ENCODE measurements at regions not wholly inside any gene's neighbourhood (a gene's known extent, or its start where the extent isn't known, plus 50 kb on each side); places are given as distances from the start of the nearest gene placed in this dataset.

DNA sequence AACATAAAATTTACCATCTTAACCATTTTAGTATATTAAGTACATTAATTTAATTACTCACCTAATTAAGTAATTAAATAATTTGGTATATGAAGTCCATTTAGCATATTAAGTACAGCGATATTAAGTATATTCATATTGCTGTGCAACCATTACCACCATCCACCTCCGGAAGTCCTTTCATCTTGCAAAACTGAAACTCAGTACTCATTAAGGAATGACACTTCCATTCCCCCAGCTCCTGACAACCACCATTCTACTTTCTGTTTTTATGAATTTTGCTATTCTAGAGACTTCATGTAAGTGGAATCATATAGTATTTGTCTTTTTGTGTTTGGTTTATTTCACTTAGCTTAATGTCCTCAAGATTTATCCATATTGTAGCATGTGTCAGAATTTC is 61.1 kb upstream of the GTSF1L start:
- ATAC-seq (ENCODE audit: low read depth) (no peak), DNase-seq (no peak)
- Histone ChIP-seq H3K14ac (replicated peaks; ENCODE audit: low read depth, low read length) (no peak overlapping the region), H2BK5ac (ENCODE audit: low read depth, low read length, poor library complexity, severe bottlenecking) (no peak overlapping the region), H3K4ac (ENCODE audit: low read depth, low read length) (no peak overlapping the region), H3K9ac (ENCODE audit: low read depth, low read length) (no peak overlapping the region), H3K9me1 (ENCODE audit: insufficient read depth, low read length) (0 out of 2 replicates have a peak, but pooled peaks cover 1% of the 10 kb centered on the region), H3K23ac (ENCODE audit: low read depth, low read length) (no peak overlapping the region), H2AK9ac (replicated peaks; ENCODE audit: low read depth, low read length, poor library complexity) (no peak overlapping the region), H4K5ac (ENCODE audit: low read depth, low read length) (no peak overlapping the region), H3K27me3 (ENCODE audit: control insufficient read depth, insufficient read depth, low read length) (no peaks in the 10 kb centered on the region), H3K79me1 (ENCODE audit: low read depth in 1 of 2, low read length in 2 of 2) (no peaks in the 10 kb centered on the region), H2AK5ac (ENCODE audit: low read depth, low read length) (no peak overlapping the region), H3K4me2 (ENCODE audit: low read depth, low read length) (no peak overlapping the region), H3K18ac (ENCODE audit: low read depth, low read length) (no peak overlapping the region), H3K56ac (ENCODE audit: extremely low read depth, insufficient read depth, low read length) (no peak overlapping the region), H4K20me1 (ENCODE audit: insufficient read depth, low read length) (no peaks in the 10 kb centered on the region), H3K4me3 (ENCODE audit: insufficient read depth, low read depth, low read length) (no peak overlapping the region), H3K9me3 (ENCODE audit: control insufficient read depth, insufficient read depth, low read length) (peaks cover 8% of the 10 kb centered on the region; the same call in 1 of the 2 replicates), H4K91ac (ENCODE audit: insufficient read depth, low read depth, low read length) (no peak overlapping the region), H3K4me1 (ENCODE audit: control insufficient read depth, insufficient read depth, low read length) (no peaks in the 10 kb centered on the region; the same call in 1 of the 2 replicates), H3K27ac (ENCODE audit: insufficient read depth, low read length) (no peak overlapping the region), H2AFZ (replicated peaks; ENCODE audit: low read length, poor library complexity) (no peak overlapping the region), H4K8ac (ENCODE audit: low read depth in 2 of 2, low read length in 2 of 2) (no peak overlapping the region), H3K36me3 (ENCODE audit: control insufficient read depth, insufficient read depth, low read length) (no peaks in the 10 kb centered on the region), H2BK20ac (ENCODE audit: low read depth, low read length) (no peak overlapping the region), H2BK120ac (ENCODE audit: low read depth, low read length) (no peak overlapping the region), H2BK15ac (ENCODE audit: low read depth, low read length) (no peak overlapping the region)
- no peak for TF ChIP-seq POLR2A (IDR thresholded peaks at IDR 0.05; ENCODE audit: low read depth, low read length)
- TF ChIP-seq CHD1 (IDR thresholded peaks at IDR 0.05; ENCODE audit: low read depth, low read length): no peak
- TF ChIP-seq, protein P1, sequence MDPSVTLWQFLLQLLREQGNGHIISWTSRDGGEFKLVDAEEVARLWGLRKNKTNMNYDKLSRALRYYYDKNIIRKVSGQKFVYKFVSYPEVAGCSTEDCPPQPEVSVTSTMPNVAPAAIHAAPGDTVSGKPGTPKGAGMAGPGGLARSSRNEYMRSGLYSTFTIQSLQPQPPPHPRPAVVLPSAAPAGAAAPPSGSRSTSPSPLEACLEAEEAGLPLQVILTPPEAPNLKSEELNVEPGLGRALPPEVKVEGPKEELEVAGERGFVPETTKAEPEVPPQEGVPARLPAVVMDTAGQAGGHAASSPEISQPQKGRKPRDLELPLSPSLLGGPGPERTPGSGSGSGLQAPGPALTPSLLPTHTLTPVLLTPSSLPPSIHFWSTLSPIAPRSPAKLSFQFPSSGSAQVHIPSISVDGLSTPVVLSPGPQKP (IDR thresholded peaks at IDR 0.05; ENCODE audit: borderline replicate concordance, low read depth, low read length): no peak
- no peak for TF ChIP-seq MAZ (IDR thresholded peaks at IDR 0.05; ENCODE audit: borderline replicate concordance, low read depth, low read length)
- TF ChIP-seq RCOR1 (IDR thresholded peaks at IDR 0.05; ENCODE audit: insufficient replicate concordance, low read length): no peak
- no peak for TF ChIP-seq CEBPB (IDR thresholded peaks at IDR 0.05; ENCODE audit: low read depth, low read length)
- TF ChIP-seq MXI1 (IDR thresholded peaks at IDR 0.05; ENCODE audit: borderline replicate concordance, low read depth, low read length): no peak
- no peak for TF ChIP-seq FOS (IDR thresholded peaks at IDR 0.05; ENCODE audit: low read depth, low read length)
- TF ChIP-seq, protein P2, sequence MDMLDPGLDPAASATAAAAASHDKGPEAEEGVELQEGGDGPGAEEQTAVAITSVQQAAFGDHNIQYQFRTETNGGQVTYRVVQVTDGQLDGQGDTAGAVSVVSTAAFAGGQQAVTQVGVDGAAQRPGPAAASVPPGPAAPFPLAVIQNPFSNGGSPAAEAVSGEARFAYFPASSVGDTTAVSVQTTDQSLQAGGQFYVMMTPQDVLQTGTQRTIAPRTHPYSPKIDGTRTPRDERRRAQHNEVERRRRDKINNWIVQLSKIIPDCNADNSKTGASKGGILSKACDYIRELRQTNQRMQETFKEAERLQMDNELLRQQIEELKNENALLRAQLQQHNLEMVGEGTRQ (IDR thresholded peaks at IDR 0.05; ENCODE audit: low read depth, low read length): no peak
- no peak for TF ChIP-seq RFX5 (IDR thresholded peaks at IDR 0.05; ENCODE audit: low read depth, low read length)
- no peak for TF ChIP-seq SMC3 (IDR thresholded peaks at IDR 0.05; ENCODE audit: low read depth, low read length)
- no peak for TF ChIP-seq BHLHE40 (IDR thresholded peaks at IDR 0.05; ENCODE audit: low read depth, low read length)
- TF ChIP-seq, protein P3, sequence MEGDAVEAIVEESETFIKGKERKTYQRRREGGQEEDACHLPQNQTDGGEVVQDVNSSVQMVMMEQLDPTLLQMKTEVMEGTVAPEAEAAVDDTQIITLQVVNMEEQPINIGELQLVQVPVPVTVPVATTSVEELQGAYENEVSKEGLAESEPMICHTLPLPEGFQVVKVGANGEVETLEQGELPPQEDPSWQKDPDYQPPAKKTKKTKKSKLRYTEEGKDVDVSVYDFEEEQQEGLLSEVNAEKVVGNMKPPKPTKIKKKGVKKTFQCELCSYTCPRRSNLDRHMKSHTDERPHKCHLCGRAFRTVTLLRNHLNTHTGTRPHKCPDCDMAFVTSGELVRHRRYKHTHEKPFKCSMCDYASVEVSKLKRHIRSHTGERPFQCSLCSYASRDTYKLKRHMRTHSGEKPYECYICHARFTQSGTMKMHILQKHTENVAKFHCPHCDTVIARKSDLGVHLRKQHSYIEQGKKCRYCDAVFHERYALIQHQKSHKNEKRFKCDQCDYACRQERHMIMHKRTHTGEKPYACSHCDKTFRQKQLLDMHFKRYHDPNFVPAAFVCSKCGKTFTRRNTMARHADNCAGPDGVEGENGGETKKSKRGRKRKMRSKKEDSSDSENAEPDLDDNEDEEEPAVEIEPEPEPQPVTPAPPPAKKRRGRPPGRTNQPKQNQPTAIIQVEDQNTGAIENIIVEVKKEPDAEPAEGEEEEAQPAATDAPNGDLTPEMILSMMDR (conservative IDR thresholded peaks at IDR 0.05; ENCODE audit: low read depth, low read length): no peak
- no peak for TF ChIP-seq NFE2L2 (IDR thresholded peaks at IDR 0.05; ENCODE audit: low read depth, low read length)
- no peak for TF ChIP-seq RAD21 (IDR thresholded peaks at IDR 0.05; ENCODE audit: low read length)
- no peak for TF ChIP-seq MAFK (IDR thresholded peaks at IDR 0.05; ENCODE audit: low read depth, low read length)
- dilution Hi-C loops (cut with HindIII; ENCODE audit: low sequenced_read_pairs, unreplicated experiment): no loop called here
- intact Hi-C loops (cut with micrococcal nuclease): no loop called here
- CTCF ChIA-PET: no interaction called here
- 80% methylated on average over 1 of the region's 2 CpGs; no CpG with 5 or more reads in 1 of the 2 experiments for WGBS, 2 experiments (ENCODE audit: extremely low coverage in 2 of 2, insufficient read length in 1 of 2)
- no TSS peak for BruUV-seq (replicated peaks)
- POLR2A ChIA-PET (ENCODE audit: unreplicated experiment): interaction anchor here (0.6 kb wide), 1 partner anchor 232 kb away, joined by 4 read pairs; no protein-coding TSS in a partner anchor
- in situ Hi-C loops (cut with MboI; ENCODE audit: low sequenced_read_pairs): no loop called here
